GM08714 (cell line): ENCODE measurements at regions not wholly inside any gene's neighbourhood (a gene's known extent, or its start where the extent isn't known, plus 50 kb on each side); places are given as distances from the start of the nearest gene placed in this dataset.

Experiments
- H3K4me3 ChIP-seq: fragments of 200-500 bp; sonication (Bioruptor generic); 2 replicates; pipeline ENCODE4 v1.5.1; 2014; ENCODE audit warnings: mild to moderate bottlenecking, low read length, inconsistent platforms
- ZNF274 ChIP-seq: IDR thresholded peaks from 2 replicates; pipeline ENCODE4 v1.6.1; 2012; ENCODE audit warnings: mild to moderate bottlenecking, low read depth, low read length

DNA sequence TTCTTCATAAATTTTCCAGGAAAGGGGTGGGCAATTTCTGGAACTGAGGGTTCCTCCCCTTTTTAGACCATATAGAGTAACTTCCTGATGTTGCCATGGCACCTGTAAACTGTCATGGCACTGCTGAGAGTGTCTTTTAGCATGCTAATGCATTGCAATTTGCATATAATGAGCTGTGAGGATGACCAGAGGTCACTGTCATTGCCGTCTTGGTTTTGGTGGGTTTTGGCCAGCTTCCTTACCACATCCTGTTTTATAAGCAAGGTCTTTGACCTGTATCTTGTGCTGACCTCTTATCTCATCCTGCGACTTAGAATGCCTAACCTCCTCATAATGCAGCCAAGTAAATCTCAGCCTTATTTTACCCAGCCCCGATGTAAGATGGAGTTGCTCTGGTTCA is 577.8 kb downstream of the NLGN4X start:
- TF ChIP-seq ZNF274 = no peak
- no peak overlapping the region for H3K4me3 ChIP-seq

DNA sequence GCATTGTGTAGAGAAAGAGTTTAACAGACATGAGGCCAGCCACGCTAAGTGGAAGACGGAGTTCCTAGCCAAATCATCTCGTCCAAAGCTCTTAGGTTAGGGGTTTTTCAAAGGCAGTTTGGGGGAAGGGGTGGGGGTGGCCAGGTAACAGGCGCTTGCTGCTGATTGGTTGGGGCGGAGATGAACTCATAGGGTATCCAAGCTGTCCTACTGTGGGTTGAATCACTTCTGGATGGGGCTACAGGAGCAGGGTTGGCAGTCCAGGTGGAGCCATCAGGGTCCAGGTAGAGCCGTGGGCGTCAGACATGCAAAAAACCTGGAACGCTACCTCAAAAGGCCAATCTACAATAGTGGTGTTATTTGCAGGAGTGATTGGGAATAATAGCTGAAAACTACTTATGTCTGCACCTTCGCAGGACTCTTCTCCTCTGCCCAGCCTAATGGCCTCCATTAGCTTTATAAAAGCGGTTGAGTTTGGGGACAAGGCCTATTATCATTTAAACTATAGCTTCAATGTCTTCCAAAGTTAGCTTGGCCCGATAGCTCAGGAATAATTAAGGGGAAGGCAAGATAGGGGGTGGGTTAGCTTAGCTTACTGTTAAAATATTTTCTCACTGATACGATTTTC is 579.6 kb downstream of the NLGN4X start:
- TF ChIP-seq ZNF274 = no peak
- H3K4me3 ChIP-seq = no peak overlapping the region

DNA sequence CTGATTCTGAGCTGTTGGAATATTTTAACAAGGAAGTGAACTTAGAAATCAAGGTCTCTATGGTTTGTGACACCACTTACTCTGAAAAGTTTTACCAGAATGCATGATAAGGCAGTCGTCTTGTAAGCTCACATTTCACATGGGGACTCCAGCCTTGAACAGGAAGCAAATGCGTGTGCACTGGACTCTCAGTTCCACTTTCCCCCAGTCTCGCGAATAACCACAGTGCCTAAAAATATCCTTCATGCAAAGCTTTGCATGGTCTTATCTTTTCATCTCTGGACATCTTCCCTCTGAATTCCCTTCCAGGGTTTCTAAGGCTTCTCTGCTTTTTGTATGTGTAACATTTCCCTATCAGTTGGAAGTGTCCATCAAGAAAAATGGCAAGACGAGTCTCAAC is 581.8 kb downstream of the NLGN4X start:
- H3K4me3 ChIP-seq = no peak overlapping the region
- TF ChIP-seq ZNF274 = no peak

DNA sequence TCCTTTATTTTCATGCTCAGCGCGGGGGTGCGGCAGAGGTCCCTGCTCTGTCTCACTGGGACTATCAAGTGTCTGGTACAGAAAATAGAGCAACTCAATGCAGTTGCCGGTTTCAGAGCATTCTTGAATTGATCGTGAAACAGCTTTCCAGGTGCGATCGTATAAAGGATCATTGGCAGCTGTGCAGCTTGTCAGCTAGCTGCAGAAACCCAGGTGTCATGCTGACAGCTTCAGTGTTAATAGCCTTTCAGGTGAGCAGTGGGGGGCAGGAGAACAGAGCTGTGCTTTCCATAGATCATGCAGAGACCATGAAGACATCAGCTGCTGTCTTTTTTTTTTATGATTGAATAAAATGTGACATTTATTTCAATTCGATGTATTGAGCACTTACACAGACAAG is 583.9 kb downstream of the NLGN4X start:
- TF ChIP-seq ZNF274 = no peak

DNA sequence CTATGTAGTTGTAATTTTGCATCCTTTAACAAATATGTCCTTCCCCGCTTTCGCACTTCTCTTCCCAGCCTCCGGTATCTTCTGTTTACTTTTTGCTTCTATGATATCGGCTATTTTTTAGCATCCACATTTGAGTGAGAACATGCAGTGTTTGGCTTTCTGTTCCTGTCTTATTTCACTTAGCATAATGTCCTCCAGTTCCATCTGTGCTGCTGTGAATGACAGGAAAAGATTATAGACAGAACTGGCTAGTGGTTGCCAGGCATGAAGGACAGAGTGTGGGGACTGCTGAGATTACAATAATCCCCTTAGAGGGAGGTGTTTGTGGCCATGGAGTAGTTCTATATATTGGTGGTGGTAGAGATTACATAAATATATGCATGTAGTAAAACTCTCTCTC is 588.6 kb downstream of the NLGN4X start:
- H3K4me3 ChIP-seq = no peak overlapping the region
- TF ChIP-seq ZNF274 = no peak

More for the DNA sequence above, 583.9 kb downstream of the NLGN4X start:
- H3K4me3 ChIP-seq = no peak overlapping the region

DNA sequence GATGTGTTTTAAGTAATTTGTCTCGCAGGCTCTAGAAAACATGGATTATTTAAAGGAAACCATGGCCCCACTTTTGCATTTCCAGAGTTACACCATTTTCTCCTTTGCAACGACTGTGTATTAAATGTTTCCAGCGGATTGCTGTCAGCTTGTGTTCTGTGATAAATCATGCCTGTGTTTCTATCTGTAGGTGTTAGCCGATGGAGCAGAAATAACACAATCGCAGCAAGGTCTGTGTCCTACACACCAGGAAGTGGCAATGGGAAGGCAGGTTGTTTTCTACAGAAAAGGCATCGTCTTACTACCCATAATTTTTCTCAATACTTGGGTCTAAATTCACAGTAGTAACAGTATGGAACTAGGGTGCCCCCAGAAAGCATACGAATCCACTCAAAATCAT is 590.1 kb downstream of the NLGN4X start:
- no peak overlapping the region for H3K4me3 ChIP-seq
- TF ChIP-seq ZNF274 = no peak

DNA sequence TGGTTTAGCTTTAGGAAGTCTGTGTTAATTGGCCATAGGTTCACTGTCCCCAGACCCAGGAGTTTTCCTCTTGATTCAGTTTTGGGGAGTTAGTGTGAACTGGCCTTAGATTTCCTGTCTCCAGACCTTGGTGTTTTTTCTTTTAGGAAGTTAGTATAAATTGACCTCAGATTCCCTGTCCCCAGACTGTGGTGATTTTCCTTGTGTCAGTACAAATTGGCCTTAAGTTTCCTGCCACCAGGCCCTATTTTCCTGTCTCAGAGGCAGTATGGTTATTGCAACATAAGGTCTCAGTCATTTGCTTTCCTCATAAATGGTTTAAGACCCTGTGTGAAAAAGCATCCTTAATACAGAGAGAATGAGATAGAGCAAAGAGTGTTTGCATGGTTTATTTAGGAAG is 595.8 kb downstream of the NLGN4X start:
- H3K4me3 ChIP-seq = no peak overlapping the region
- no peak for TF ChIP-seq ZNF274

DNA sequence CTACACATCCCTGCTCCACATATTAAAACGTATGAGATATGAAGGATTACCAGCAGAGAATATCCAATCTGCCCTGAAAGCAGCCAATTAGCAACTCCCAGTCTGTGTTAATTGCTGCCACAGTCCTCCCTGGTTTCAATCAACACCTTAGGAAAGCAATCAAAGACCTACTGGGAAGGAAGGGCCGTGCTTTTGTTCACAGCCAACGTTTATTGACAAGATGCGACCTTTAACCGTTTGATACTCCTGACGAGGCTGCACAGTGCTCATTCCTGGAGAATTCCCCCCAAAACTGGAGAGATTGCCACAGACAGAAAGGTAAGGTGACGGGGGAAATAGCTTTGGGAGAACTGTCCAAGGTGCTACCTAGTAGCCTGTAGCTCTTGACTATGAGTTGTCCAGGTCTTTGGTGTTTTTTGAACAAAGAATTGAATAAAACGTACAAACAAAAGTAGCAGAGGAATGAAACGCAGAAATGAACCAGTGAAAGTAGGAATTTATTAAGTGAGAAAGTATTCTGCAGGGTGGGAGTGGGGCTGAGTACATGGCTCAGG is 596.5 kb downstream of the NLGN4X start:
- H3K4me3 ChIP-seq = no peak overlapping the region
- TF ChIP-seq ZNF274 = no peak

DNA sequence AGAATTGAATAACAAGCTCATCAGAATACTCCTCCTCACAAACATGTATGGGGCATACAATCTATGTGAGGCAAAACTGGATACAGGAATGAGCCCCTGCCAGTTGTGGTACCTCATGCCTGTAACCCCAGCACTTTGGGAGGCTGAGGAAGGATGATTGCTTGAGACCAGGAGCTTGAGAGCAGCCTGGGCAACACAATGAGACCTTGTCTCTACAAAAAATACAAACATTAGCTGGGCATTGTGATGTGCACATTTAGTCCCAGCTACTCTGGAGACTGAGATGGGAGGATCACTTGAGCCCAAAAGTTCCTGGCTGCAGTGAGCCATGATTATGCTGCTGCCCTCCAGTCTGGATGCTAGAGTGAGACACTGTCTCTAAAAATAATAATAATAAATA is 611.0 kb downstream of the NLGN4X start:
- H3K4me3 ChIP-seq = no peak overlapping the region
- TF ChIP-seq ZNF274 = no peak

DNA sequence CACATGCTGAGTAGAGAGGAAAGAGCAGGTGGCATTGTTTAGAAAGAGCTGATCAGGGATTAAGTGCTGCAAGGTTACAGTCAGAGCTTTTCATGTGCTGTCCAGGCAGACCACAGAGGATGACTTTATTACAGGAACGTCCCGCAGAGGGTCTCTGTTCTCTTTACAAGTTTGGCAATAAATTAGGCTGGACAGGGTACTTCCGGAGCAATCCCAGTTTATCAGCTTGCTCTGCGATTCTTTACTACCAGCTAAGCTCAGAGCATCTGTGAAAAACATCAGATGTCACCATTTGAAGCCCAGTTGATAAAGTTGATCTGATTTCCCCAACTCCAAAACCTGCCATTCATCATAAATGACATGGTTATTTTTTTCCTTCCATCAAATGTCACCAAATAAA is 633.1 kb downstream of the NLGN4X start:
- H3K4me3 ChIP-seq = no peak overlapping the region
- no peak for TF ChIP-seq ZNF274

DNA sequence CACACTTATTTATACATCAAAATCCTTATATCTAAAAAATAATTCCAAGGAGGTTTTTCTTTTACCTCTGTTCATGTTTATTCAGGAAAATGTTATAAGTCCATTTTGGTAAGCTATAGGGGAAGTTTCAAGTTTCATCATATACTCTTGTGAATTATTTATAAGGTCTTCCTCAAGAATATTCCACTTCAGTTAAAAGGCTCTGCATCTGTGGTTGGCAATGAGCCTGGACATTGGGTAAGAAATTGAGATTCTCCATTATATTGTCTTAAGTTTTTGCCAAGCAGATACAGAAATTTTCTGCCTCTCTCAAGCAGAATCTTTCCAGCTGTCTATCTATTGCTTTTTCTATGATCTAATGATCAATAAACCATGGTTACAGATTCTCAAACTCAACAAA is 641.9 kb downstream of the NLGN4X start:
- TF ChIP-seq ZNF274 = no peak
- H3K4me3 ChIP-seq = no peak overlapping the region

DNA sequence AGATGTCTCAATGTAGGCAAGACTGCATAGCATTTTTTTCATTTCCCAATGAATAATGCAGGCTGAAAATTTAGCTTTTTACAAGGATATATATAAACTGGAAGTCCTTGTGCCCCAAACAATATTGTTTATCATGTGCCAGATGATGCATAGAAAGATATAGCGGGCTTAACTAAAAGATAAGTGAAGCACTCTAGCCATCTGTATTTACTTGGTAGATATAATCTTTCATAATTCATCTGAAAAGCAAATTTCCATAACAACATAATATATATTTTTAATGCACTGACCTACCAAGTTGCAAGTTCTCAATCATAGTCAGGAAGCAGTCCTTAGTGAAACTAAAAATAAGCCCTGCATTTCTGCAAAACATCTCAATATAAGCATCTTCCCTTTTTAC is 653.3 kb downstream of the NLGN4X start:
- no peak for TF ChIP-seq ZNF274
- no peak overlapping the region for H3K4me3 ChIP-seq

DNA sequence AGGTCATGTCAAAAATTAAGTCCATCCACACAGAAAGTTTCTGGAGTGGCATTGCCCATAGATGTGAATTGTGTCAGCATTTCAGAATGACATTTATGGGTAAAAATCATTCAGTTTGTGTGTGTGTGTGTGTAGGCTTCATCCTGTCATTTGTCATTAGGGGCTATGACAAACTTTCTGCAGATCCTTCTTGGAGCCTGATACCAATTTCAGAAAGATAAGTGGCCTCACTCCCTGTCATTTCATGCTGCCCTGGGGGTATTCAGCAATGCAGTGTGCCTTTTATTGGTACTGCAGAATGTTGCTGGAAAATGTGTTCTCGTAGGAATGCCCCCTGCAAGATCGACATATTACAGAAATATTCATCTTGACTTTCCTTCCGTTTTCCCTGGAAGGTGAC is 659.7 kb downstream of the NLGN4X start:
- no peak overlapping the region for H3K4me3 ChIP-seq
- TF ChIP-seq ZNF274 = no peak

DNA sequence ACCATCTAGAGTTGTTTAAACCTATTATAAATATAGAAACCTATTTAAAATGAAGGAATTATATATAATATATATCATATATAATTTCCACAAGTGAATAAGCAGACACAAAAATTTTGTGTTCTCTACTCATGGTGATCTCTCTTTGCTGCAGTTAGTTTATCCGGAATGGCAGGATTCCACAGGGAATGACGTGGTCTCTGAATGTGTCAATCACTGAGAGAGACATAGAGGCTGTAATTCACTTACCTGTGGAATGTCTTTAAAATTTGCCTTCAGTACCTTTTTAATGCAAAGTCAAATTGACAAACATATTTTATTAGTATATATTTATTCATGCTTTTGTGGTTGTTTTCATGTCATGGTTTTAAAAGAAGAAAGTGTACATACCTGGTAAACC is 669.3 kb downstream of the NLGN4X start:
- no peak overlapping the region for H3K4me3 ChIP-seq
- TF ChIP-seq ZNF274 = no peak

DNA sequence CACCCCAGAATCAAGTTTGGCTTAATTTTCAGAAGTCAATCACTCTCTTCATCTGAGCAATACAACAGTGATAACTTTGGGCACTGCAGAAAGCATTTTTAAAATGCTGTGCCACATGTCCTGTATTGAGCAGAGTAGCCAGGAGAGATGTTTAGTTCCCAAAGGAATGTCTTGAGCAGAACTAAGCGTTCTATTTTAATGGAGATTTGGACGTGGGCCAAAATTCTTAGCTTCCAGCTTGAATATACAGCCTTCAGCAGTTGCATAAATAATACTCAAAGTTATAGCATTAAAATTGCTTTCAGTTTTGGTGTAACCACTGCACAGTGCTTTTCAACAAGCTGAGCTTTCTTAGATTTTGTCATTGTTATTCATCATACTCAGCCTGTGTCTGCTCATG is 679.2 kb downstream of the NLGN4X start:
- no peak overlapping the region for H3K4me3 ChIP-seq
- TF ChIP-seq ZNF274 = no peak

DNA sequence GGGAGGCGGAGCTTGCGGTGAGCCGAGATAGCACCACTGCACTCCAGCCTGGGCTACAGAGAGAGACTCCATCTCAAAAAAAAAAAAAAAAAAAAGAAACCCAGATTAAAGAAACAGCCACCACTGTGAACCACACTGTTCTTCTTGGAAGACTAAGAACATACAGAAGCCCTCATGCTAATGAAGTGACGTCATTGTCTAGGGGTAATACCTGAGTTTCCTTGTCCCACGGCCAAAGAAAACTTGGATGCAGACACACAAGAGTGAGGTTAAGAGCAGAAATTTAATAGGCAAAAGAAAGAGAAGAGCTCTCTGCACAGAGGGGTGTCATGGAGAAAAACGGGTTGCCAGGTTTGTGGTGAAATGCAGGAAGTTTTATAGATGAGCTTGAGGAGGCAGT is 691.6 kb downstream of the NLGN4X start:
- H3K4me3 ChIP-seq = no peak overlapping the region
- TF ChIP-seq ZNF274 = no peak
